Nephron (organoid): ENCODE measurements at regions not wholly inside any gene's neighbourhood (a gene's known extent, or its start where the extent isn't known, plus 50 kb on each side); places are given as distances from the start of the nearest gene placed in this dataset.
"Not testable (repeated sequence)": the region's sequence is repeated elsewhere in the genome, so short reads cannot be mapped to it uniquely, and the experiment has no call there.

ENCODE experiments used
- H3K27ac Mint-ChIP-seq, 3 experiments: 2 replicates each; pipeline ENCODE4 v1.8.0; 2020; ENCODE audit warnings: mixed read lengths in 3 of 3, mild to moderate bottlenecking in 2 of 3, moderate library complexity in 1 of 3
- H3K27me3 Mint-ChIP-seq: 2 replicates; pipeline ENCODE4 v1.8.0; 2021; ENCODE audit warnings: low read depth, mild to moderate bottlenecking, moderate library complexity, mixed read lengths
- H3K36me3 Mint-ChIP-seq: 2 replicates; pipeline ENCODE4 v1.8.0; 2020; ENCODE audit warnings: low read depth, mixed read lengths
- H3K4me1 Mint-ChIP-seq: 2 replicates; pipeline ENCODE4 v1.8.0; 2020; ENCODE audit warnings: mixed read lengths
- H3K4me3 Mint-ChIP-seq, 3 experiments: 2 replicates each; pipeline ENCODE4 v1.8.0; 2020; ENCODE audit warnings: mild to moderate bottlenecking in 3 of 3, mixed read lengths in 3 of 3, moderate library complexity in 2 of 3
- H3K9me3 Mint-ChIP-seq: 2 replicates; pipeline ENCODE4 v1.8.0; 2020; ENCODE audit warnings: mixed read lengths
- TF ChIP-seq, protein P1 (sequence below), 3 experiments: fragments of 200-600 bp; sonication (generic); IDR thresholded peaks; one replicate each; pipeline ENCODE4 v1.5.0; 2021; ENCODE audit warnings: antibody characterized with exemption in 3 of 3; ENCODE audit not compliant: unreplicated experiment in 3 of 3

GRCh38 chr15:20337238-20337637, 204.4 kb downstream of the GOLGA6L6 start:
- not testable (repeated sequence) for H3K27me3 Mint-ChIP-seq, H3K27ac Mint-ChIP-seq
- H3K9me3 Mint-ChIP-seq, result peaks cover 19% of the 10 kb centered on the region

DNA sequence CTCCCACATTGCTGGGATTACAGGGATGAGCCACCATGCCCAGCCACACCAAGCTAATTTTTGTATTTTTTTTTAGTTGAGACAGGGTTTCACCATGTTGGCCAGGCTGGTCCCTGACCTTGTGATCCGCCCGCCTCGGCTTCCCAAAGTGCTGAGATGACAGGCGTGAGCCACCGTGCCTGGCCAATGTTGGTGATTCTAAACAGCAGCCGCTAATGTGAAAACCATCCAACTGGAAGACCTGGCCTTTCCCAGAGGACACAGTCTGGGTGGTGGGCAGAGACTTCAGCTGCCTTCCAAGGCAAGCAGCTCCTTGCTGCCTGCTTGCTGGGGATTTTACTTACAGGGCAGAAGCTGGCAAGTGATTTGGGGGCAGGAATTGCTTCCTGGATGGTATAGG, 207.1 kb downstream of the GOLGA6L6 start:
- not testable (repeated sequence) for H3K4me3 Mint-ChIP-seq, H3K36me3 Mint-ChIP-seq, H3K27me3 Mint-ChIP-seq, H3K27ac Mint-ChIP-seq, H3K4me1 Mint-ChIP-seq
- H3K9me3 Mint-ChIP-seq, result peaks cover 19% of the 10 kb centered on the region

More at GRCh38 chr15:20337238-20337637, 204.4 kb downstream of the GOLGA6L6 start:
- H3K4me1 Mint-ChIP-seq, H3K36me3 Mint-ChIP-seq, H3K4me3 Mint-ChIP-seq: not testable (repeated sequence)

DNA sequence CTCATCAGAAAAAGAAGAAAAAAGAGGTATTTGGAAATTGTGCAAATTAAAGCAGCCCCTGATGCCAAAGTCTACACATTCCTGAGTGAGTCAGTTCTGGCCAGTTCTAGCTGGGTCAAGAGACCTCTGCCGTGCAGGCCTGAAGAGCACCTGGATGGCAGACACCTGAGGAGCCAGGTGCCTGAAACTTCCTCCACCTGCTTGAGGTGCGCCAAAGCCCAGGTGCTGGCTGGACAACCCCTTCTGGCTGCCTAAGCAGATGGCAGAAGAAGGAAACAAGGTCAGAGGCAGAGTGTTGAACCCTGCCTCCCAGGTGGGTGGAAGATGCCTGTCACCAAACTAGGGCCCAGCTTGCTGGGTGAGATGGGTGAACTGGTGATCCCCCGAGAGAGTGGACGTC, 215.8 kb downstream of the GOLGA6L6 start:
- H3K27me3 Mint-ChIP-seq, H3K4me3 Mint-ChIP-seq, H3K4me1 Mint-ChIP-seq, H3K27ac Mint-ChIP-seq, H3K36me3 Mint-ChIP-seq: not testable (repeated sequence)
- peaks cover 15% of the 10 kb centered on the region for H3K9me3 Mint-ChIP-seq

DNA sequence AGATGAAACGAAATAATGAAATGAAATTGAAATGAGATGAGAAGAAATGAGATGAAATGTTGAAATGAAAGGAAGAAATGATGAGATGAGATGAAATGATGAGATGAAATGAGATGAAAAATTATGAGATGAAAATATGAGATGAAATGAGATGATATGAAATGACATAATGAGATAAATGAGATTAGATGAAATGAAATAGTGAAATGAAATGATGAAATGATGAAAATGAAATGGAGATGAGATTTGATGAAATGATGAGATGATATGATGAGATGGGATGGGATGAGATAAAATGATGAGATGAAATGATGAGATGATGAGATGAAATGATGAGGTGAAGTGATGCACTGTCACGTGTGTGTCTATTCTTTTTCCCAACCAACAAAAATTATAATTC, 224.5 kb downstream of the GOLGA6L6 start:
- H3K4me1 Mint-ChIP-seq, H3K4me3 Mint-ChIP-seq, H3K27me3 Mint-ChIP-seq, H3K36me3 Mint-ChIP-seq, H3K27ac Mint-ChIP-seq: not testable (repeated sequence)
- peaks cover 16% of the 10 kb centered on the region for H3K9me3 Mint-ChIP-seq

DNA sequence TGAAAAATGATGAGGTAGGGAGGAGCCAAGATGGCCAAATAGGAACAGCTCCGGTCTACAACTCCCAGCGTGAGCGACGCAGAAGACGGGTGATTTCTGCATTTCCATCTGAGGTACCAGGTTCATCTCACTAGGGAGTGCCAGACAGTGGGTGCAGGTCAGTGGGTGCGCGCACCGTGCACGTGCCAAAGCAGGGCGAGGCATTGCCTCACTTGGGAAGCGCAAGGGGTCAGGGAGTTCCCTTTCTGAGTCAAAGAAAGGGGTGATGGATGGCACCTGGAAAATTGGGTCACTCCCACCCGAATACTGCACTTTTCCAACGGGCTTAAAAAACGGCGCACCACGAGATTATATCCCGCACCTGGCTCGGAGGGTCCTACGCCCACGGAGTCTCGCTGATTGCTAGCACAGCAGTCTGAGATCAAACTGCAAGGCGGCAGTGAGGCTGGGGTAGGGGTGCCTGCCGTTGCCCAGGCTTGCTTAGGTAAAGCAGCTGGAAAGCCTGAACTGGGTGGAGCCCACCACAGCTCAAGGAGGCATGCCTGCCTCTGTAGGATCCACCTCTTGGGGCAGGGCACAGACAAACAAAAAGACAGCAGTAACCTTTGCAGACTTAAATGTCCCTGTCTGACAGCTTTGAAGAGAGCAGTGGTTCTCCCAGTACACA, 230.5 kb downstream of the GOLGA6L6 start:
- H3K27me3 Mint-ChIP-seq, H3K27ac Mint-ChIP-seq, H3K36me3 Mint-ChIP-seq, H3K4me1 Mint-ChIP-seq, H3K4me3 Mint-ChIP-seq: not testable (repeated sequence)
- peaks cover 11% of the 10 kb centered on the region for H3K9me3 Mint-ChIP-seq

DNA sequence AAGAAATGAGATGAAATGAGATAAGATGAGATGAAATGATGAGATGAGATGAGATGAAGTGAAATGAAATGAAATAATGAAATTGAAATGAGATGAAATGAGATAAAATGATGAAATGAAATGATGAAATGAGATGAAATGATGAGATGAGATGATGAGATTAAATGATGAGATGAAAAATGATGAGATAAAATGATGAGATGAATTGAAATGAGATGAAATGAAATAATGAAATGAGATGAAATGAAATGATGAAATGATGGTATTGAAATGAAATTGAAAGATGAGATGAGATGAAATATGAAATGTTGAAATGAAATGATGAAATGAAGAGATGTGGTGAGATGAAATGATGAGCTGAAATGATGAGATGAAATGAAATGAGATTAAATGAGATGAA, 231.0 kb downstream of the GOLGA6L6 start:
- no peaks in the 10 kb centered on the region for H3K36me3 Mint-ChIP-seq
- no peaks in the 10 kb centered on the region for H3K27me3 Mint-ChIP-seq

GRCh38 chr15:20309966-20310365, 231.6 kb downstream of the GOLGA6L6 start:
- H3K36me3 Mint-ChIP-seq, H3K4me1 Mint-ChIP-seq, H3K4me3 Mint-ChIP-seq, H3K27ac Mint-ChIP-seq, H3K27me3 Mint-ChIP-seq: not testable (repeated sequence)
- H3K9me3 Mint-ChIP-seq, result peaks cover 18% of the 10 kb centered on the region

More for the DNA sequence above, 231.0 kb downstream of the GOLGA6L6 start:
- no peak overlapping the region for H3K4me3 Mint-ChIP-seq
- H3K27ac Mint-ChIP-seq, result no peak overlapping the region
- TF ChIP-seq, protein P1, sequence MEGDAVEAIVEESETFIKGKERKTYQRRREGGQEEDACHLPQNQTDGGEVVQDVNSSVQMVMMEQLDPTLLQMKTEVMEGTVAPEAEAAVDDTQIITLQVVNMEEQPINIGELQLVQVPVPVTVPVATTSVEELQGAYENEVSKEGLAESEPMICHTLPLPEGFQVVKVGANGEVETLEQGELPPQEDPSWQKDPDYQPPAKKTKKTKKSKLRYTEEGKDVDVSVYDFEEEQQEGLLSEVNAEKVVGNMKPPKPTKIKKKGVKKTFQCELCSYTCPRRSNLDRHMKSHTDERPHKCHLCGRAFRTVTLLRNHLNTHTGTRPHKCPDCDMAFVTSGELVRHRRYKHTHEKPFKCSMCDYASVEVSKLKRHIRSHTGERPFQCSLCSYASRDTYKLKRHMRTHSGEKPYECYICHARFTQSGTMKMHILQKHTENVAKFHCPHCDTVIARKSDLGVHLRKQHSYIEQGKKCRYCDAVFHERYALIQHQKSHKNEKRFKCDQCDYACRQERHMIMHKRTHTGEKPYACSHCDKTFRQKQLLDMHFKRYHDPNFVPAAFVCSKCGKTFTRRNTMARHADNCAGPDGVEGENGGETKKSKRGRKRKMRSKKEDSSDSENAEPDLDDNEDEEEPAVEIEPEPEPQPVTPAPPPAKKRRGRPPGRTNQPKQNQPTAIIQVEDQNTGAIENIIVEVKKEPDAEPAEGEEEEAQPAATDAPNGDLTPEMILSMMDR (IDR thresholded peaks at IDR 0.05; ENCODE audit: unreplicated experiment in 3 of 3), result no peak
- H3K9me3 Mint-ChIP-seq, result peaks cover 14% of the 10 kb centered on the region
- H3K4me1 Mint-ChIP-seq, result no peaks in the 10 kb centered on the region

DNA sequence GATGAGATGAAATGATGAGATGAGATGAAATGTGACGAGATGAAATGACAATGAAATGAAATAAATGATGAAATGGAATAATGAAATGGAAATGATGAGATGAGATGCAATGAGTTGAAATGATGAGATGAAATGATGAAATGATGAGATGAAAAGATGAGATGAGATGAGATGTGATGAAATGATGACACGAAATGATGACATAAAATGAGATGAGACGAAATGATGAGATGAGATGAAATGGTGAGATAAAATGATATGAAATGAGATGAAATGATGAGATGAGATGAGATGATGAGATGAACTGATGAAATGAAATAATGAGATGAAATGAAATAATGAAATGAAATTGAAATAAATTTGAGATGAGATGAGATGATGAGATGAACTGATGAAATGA, 232.2 kb downstream of the GOLGA6L6 start:
- not testable (repeated sequence) for H3K36me3 Mint-ChIP-seq, H3K27ac Mint-ChIP-seq, H3K27me3 Mint-ChIP-seq, H3K4me3 Mint-ChIP-seq, H3K4me1 Mint-ChIP-seq
- peaks cover 23% of the 10 kb centered on the region for H3K9me3 Mint-ChIP-seq

- not testable (repeated sequence) for H3K36me3 Mint-ChIP-seq, H3K27ac Mint-ChIP-seq, H3K4me3 Mint-ChIP-seq, H3K4me1 Mint-ChIP-seq, H3K27me3 Mint-ChIP-seq
- peaks cover 27% of the 10 kb centered on the region for H3K9me3 Mint-ChIP-seq
Measured at GRCh38 chr15:20308027-20308690, 233.4 kb downstream of the GOLGA6L6 start.

GRCh38 chr15:20307137-20307536, 234.5 kb downstream of the GOLGA6L6 start:
- not testable (repeated sequence) for H3K4me3 Mint-ChIP-seq, H3K27me3 Mint-ChIP-seq, H3K4me1 Mint-ChIP-seq, H3K27ac Mint-ChIP-seq, H3K36me3 Mint-ChIP-seq
- H3K9me3 Mint-ChIP-seq, result peaks cover 36% of the 10 kb centered on the region

DNA sequence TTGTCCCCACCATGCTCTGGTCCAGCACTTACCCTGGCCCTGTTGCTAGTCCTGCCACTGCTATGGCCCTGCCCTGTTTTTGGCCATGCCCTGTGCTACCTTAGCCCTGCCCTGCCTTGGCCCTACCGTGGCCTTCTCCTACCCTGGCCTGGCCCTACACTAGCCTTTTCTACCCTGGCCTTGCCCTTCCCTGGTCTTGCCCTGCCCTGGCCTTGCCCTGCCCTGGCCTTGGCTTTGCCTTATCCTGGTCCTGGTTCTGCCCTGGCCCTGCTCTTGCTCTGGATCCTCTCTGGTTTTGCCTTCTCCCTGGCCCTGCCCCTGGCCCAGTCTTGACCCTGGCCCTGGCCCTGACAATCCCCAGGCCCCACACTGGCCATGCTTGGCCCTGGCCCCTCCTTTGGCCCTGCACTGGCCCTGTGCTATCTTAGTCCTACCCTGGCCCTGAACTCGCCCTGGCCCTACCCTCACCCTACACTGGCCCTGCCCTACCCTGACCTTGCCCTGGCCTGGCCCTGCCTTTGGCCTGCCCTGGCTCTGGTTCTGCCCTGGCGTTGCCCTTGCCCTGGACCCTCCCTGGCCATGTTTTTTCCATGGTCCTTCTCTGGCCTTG, 235.0 kb downstream of the GOLGA6L6 start:
- not testable (repeated sequence) for H3K27me3 Mint-ChIP-seq, H3K36me3 Mint-ChIP-seq, H3K27ac Mint-ChIP-seq, H3K4me3 Mint-ChIP-seq, H3K4me1 Mint-ChIP-seq
- H3K9me3 Mint-ChIP-seq, result peaks cover 42% of the 10 kb centered on the region

DNA sequence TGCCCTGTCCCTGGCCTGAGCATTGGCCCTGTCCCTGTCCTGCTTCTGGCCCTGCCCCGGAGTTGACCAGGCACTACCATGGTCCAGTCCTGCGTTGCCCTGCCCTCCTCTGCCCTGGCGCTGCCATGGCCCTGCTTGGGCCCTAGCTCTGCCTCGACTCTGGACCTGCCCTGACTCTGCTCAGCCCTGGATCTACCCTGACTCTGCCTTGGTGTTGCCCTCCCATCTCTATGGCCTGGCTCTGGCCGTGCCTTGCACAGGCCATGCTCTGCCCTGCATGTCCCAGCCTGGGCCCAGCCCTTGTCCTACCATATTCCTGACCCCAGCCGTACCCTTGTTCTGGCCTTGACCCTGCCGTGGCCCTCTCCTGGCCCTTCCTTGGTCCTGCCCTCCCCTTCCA, 235.7 kb downstream of the GOLGA6L6 start:
- H3K9me3 Mint-ChIP-seq, result peaks cover 48% of the 10 kb centered on the region
- not testable (repeated sequence) for H3K27me3 Mint-ChIP-seq, H3K27ac Mint-ChIP-seq, H3K4me3 Mint-ChIP-seq, H3K36me3 Mint-ChIP-seq, H3K4me1 Mint-ChIP-seq

- H3K9me3 Mint-ChIP-seq, result peaks cover 54% of the 10 kb centered on the region
- H3K36me3 Mint-ChIP-seq, result not testable (repeated sequence)
Measured at GRCh38 chr15:20305015-20305465, 236.6 kb downstream of the GOLGA6L6 start.

DNA sequence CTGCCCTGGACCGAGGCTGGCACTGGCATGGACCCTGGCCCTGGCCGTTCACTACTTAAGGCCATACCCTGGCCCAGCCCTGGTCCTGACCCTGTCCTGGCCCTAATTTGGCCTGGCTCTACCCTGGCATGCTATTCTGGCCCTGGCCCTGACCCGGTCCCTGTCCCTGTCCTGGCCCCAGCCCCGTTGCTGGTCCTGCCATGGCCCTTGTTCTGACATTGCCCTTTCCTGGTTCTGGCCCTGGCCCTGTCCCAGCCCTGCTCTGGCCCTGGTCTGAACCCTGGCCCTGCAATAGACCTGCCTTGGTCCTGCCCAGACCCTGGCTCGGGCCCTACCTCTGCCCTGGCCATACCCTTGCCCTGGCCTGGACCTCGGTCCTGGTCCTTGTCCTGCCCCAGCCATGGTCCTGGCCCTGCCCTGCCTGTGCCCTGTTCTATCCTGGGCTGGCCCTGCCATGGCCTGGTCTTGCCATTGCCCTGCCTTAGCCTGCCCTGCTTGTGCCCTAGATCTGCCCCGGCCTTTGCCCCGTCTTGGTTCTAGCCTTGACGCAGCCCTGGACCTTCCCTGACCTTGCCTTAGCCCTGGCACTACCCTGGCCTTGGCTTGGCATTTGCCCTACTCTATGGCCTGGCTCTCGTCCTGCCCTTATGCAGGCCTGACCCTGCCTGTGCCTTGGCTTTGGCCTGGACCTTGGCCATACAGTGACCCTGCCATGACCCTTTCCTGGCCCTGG, 237.2 kb downstream of the GOLGA6L6 start:
- not testable (repeated sequence) for H3K4me3 Mint-ChIP-seq, H3K4me1 Mint-ChIP-seq, H3K27me3 Mint-ChIP-seq, H3K36me3 Mint-ChIP-seq, H3K27ac Mint-ChIP-seq
- H3K9me3 Mint-ChIP-seq, result peaks cover 60% of the 10 kb centered on the region

More at GRCh38 chr15:20305015-20305465, 236.6 kb downstream of the GOLGA6L6 start:
- H3K4me1 Mint-ChIP-seq, H3K4me3 Mint-ChIP-seq, H3K27me3 Mint-ChIP-seq, H3K27ac Mint-ChIP-seq: not testable (repeated sequence)
